Non-pigmented ciliary epithelial cell (primary cell): ENCODE measurements at regions not wholly inside any gene's neighbourhood (a gene's known extent, or its start where the extent isn't known, plus 50 kb on each side); places are given as distances from the start of the nearest gene placed in this dataset.
"Not testable (repeated sequence)": the region's sequence is repeated elsewhere in the genome, so short reads cannot be mapped to it uniquely, and the experiment has no call there.

ENCODE experiments used
- DNase-seq: peaks from one replicate; pipeline ENCODE4 v3.0.0-alpha.2; 2010; ENCODE audit warnings: low read depth

DNA sequence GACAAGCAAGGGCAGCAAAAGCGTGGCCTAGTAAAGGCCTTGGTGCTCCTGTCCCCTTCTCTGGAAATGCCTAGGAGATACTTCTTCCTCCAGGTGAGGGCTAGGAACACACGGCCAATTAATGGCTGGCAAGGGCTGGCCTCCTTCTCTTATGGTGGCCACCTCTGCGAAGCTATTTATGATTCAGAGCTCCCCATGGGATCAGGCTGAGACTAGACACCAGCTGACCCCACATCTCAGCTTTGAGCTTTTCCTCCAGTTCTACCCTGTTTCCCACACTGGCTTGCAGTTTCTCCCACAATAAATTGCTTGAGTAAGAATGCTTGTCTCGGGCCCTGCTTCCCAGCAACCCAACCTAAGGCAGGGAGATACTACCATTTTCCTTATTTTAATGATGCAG, 53.7 kb downstream of the CAMK2N1 start:
- DNase-seq = no peak

DNA sequence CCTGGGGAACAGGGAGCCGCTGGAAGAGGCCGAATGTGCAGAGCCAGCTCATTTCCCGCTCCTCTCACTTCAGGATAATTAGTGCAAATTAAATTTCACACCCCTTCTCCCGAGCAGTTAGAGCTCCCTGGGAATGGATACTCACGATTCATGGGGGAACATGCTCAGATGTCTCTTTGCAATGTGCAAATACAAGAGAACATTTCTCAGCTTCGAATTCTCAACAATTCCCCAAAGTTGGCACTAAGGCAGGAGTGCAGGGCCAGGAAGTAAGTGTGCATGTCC, 54.9 kb downstream of the CAMK2N1 start:
- DNase-seq = no peak

DNA sequence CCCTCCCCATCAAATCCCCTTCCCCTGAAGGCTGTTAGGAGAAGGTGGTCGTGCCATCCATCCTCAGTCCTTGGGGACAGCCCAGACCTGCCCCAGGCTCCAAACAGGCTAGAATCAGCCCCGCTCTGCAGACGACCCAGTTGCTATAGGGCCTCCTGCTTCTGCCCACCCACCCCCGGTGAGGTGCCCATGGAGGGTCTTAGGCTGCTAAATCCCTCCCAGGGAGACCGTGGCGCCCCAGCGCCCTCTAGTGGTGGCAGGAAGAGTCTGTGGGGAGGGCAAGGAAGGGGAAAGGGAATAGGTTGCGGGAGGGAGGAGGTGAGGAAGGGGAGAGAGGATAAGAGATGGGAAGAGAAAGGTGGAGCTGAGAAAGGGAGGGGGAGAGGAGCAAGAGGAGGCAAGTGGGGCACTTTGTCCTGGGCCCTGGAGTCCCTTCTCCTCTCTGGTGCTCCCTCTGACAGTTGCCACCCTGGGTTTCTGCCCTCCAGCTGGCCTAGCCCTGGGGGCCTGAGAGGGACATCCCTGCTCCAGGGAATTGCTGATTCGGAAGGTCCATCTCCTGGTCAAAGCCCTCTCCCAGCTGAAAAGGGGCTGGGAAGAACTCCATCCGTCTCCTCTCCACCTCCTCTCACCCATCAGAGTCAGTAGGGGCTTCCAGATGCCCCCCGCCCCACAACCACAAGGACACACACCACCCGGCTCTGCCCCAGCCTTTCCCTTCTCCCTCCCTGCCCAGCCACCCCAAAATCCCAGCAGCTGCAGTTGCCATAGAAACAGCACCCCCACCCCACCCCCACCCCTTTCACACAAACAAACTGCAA, 55.4 kb downstream of the CAMK2N1 start:
- no peak for DNase-seq

DNA sequence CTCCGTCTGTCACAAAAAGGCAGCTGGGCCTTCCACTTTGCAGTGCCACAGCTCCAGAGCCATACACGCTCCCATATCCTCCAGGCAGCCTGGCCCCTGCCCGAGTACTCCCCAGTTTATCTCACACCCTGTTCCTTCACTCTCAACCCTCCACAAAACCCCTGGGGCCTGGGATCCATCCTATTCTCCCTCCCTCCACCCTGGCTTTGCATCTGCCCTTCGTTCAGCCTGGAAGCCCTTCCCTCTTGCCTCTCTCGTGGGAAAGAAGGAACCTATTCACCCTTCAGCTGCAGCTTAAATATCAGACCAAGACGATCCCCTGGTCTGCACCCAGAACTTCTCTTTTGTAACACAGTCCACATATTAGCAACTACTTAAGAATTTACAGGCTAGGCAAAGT, 56.7 kb downstream of the CAMK2N1 start:
- no peak for DNase-seq

DNA sequence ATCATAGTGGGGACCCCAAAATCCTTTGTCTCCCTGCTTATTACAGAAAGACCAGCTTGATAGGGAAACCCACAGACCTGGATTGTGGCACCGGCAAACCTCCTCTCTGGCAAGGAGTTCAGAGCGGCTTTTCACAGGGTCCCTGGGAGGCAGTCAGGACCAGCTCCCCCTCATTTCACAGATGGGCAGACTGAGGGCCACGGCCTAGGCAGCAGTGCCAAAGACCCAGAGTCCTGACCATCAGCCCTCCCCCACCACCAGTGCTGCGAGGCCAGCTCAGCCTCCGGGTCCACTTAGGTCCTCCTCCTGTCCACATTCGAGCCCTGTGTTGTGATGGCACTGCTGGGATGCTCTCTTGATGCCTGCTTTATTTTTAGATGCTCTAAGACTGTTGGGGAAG, 57.2 kb downstream of the CAMK2N1 start:
- no peak for DNase-seq

DNA sequence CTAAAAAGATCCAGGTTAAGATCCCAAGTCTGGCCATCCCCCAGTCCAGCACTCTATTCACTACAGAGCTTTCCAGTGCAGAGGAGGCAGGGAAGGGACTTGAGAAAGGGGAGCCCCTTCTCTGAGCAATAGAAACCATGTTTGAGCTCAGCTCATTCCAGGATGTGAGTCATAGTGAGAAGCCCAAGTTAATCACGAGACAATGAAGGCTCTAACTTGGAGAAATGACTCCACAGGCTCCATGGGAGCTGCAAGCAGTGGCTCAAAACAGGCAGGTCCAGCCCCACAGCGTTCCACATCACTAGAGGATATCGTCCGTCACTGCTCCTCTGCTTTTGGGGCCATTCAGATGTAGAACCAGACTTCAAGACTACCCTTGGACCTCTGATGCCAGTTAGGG, 59.1 kb downstream of the CAMK2N1 start:
- peak; percentile 67 for DNase-seq

DNA sequence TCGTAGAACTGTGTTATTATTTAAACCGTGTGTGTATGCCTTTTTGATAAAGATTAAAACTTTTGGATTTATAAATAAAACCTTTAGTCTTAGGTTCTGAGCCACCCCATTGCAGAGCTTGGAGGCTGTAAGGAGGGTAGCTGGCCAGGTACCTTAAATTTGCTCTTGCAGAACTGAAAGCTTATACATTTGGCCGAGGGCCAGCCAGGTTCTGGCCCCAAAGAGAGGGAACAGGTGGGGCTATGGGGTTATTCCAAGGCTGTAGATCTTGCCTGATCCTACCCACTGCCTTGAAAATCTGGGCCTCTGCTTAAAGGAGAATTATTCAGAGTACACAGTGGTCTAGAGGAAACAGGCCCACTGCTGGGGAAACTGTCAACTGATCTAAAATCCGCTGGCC, 59.6 kb downstream of the CAMK2N1 start:
- no peak for DNase-seq

DNA sequence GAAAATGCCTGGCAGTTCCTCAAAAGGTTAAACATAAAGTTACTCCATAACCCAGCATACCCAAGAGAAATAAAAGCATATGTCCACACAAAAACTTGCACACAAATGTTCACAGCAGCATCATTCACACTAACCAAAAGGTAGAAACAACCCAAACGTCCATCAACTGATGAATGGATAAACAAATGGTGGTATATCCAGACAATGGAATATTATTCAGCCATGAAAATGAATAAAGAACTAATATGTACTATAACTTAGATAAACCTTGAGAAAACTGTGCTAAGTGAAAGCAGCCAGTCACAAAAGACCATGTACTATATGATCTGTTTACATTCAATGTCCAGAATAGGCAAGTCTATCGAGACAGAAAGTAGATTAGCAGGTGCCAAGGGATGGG, 60.4 kb downstream of the CAMK2N1 start:
- DNase-seq = no peak

DNA sequence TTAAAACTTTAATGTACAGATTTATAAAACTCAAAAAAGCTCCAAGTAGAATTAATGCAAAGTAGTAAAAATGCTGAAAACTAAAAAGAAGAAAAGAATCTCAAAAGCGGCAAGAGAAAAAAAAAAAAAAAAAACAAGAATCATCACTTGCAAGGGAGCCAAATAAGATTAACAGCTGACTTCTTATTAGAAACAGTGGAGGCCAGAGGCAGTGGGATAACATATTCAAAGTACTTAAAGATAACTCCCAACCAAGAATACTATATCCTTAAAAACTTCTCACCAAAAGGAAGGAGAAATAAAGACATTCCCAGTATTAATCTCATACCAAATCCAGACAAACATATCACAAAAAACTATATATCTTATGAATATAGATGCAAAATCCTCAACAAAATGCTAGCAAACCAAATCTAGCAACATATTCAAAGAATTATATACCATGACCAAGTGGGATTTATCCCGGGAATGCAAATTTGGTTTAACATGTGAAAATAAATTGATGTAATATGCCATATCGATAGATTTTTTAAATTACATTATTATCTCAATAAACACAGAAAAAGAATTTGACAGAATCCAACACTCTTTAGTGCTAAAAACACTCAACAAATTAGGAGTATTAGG, 62.7 kb downstream of the CAMK2N1 start:
- no peak for DNase-seq

DNA sequence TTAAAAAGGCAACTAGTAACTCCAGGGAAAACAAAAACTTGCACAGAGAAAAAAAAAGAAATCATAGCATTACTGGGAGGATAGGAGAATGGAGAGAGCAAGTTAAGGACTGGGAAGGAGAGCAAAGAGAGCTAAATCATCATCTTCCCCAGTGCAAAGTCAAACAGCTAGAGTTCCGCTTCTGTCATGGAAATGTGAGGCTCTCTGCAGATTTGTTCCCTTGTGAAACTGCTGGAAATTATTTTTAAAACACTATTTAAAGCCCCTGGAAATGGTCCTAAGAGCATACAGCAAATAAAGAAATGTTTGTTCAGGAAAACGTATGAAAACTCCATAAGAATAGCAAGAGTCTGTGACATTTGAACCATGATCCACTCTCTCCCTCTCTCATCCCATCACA, 64.6 kb downstream of the CAMK2N1 start:
- no peak for DNase-seq

DNA sequence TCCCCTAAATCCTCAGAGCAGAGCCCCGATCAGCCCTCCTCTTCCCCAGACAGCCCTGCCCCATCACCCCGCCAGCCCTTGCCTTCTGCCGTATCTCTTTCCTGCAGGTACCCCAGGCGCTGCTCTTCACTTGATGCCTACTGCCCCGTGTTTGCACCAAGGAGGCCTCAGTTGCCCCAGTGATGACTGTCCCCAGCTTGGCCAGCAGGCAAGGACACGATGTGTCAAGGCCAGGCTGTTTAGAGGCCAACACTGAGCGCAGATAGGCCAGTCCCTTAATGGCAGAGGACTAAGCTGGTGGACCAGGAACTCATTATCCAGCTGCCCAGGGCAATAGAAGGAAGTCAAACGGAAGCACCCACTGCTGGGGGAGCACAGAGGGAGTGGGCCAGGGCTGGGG, 68.4 kb downstream of the CAMK2N1 start:
- no peak for DNase-seq

DNA sequence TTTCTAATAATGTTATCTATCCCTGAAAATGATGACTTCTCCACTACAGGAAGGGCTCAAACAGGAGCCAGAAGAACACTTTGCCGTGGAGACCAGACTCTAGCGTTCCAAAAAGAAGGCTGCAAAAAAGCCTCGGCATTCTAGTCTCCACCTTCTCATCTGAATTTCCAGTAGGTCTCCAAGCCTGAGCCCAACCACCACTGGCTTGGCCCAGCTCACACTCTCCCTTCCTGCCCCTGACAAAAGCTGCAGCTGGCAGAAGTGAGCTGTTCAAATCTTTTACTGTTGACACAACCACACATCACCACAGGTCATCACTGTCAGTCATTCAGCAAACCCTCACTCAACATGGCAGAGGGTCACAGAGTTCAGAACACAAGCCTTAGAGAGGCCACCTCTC, 69.3 kb downstream of the CAMK2N1 start:
- no peak for DNase-seq

DNA sequence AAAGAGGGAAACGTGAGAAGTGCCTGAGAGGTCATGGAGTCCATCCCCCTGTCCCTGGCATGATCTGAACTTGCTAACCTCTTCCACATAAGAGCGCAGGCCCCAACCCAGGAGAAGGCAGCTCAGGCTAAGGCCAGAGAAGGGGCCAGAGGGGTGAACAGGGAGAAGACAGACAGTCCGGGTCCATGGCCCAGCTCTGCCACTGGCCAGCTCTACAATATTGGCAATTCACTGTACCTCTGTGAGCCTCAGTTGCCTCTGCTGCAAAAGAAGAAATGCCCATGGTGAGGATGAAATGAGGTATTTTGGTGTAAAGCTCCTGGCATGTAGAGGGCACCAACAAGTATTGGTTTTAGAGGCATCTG, 72.3 kb downstream of the CAMK2N1 start:
- DNase-seq = no peak

DNA sequence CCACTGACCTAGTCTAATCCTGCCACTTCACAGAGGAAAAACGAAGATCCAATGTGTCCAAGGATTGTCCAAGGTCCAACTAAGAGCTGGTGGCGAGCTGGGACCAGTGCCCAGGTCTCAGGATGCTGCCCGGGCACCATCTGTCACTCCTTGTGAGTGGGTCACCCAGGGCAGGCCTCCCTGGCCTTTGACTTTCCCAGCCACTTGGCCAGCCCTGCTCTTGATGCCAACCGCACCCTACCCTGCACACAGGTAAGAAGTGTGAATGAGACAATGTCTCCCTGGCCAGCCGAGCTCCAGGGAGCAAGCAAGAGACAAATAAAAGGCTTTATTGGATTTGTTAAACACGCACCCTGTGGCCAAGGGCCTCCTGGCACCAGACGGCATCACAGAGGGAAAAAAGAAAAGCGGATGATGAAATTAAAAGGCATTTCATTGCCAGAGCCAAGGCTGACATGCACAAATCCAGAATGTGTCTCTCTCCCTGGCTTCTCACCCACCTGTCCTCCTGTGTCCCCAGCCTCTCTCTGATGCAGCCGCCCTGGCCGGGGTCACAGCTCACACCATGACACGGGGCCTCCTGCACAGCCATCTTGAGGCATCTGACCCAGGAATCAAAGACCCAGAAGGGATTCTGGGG, 72.8 kb downstream of the CAMK2N1 start:
- no peak for DNase-seq

DNA sequence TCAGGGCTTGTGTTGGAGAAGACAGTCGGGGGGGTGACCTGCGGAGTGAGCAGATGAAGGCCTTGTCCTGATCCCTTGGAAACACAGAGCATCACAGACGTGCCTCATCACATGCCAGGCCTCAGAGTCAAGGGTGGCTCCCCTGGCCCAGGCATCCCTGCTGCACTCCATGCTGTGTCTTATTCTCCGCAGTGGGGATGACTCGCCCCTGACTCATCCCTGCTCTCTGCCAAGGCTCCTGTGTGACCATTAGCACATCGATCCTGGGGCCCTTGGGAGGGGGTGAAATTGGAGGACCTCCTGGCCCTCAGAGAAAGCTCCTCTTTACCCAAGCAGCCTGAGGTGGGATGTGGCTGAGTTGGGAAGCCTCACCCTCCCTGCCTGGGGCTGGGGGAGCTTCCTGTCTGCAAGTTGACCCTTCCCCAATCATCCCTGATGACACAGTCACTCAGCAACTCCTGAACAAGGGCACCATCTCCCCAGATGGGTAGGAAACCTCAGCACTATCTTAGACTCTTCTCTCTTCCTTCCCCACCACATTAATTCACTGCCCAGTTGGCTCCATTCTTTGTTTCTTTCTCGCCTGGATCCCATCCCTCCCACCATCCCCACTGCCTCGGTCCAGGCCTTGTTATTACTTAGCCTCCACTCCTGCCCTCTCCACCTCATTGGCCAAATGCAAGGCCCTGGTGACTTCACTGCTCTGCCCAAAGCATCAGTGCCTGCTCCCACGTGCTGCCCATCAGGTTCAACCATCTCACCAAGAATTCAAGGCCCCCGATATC, 74.6 kb downstream of the CAMK2N1 start:
- peak; percentile 38 for DNase-seq

DNA sequence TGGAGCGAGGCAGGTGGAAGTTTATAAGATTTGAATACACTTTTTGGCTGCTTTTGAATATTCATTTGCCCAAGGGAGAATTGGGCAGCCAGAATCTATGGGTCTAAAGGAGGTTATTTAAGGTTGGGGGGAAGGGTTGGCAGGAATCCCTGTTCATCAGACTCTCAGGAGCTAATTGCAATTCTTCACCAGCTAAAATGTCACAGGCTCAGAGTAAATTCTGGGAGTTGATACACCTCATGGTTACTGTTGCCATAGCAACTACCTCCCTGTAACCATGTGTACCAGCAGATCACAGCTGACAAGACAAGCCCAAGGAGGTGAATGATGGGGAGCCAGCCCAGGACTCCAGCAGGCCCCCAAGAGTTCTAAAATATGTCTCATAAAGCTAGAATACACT, 75.5 kb downstream of the CAMK2N1 start:
- no peak for DNase-seq

DNA sequence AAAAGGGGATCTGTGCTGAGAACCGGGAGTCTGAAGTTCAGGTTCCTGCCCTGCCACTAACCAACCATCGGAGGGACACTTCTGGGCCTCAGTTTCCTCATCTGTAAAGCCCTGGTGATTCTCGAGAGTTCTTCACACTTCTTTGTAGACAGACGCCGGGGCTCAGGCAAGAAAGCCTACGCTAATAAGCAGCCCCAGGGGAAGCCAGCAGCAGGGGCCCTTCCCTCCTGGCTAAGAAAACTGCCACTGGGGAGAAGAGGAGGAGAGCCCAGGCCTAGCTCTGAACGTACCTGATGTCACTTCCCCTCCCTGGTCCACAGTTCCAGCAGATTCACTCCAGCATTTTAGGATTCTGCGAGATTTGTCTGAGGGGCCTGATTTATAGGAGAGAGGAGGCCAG, 76.0 kb downstream of the CAMK2N1 start:
- no peak for DNase-seq

DNA sequence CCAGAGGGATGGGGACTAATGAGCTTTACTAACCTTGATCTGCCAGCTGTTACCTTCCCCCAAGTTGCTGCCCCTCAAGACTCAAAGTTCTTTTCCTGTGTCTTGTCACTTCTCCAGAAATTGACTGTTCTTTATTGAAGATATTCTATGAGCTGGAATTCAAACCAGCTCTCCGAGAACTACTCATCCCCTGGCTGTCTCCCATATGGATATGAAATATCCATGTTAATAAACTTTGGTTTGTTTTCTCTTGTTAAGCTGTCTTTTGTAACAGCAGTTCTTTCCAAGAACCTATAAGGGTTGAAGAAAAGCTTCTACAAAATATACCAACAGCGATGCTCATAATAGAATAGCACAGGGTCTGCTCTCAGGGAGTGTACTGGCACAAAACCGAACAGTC, 77.0 kb downstream of the CAMK2N1 start:
- DNase-seq = no peak

DNA sequence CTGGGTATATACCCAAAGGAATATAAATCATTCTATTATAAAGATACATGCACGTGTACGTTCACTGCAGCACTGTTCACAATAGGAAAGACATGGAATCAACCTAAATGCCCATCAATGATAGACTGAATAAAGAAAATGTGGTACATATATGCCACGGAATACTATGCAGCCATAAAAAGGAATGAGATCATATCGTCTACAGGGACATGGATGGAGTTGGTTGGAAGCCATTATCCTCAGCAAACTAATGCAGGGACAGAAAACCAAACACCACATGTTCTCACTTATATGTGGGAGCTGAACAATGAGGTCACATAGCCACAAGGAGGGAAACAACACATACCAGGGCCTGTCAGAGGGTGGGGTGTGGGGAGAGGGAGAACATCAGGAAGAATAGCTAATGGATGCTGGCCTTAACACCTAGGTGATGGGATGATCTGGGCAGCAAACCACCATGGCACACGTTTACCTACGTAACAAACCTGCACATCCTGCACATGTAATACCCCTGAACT, 77.8 kb downstream of the CAMK2N1 start:
- DNase-seq = not testable (repeated sequence)

DNA sequence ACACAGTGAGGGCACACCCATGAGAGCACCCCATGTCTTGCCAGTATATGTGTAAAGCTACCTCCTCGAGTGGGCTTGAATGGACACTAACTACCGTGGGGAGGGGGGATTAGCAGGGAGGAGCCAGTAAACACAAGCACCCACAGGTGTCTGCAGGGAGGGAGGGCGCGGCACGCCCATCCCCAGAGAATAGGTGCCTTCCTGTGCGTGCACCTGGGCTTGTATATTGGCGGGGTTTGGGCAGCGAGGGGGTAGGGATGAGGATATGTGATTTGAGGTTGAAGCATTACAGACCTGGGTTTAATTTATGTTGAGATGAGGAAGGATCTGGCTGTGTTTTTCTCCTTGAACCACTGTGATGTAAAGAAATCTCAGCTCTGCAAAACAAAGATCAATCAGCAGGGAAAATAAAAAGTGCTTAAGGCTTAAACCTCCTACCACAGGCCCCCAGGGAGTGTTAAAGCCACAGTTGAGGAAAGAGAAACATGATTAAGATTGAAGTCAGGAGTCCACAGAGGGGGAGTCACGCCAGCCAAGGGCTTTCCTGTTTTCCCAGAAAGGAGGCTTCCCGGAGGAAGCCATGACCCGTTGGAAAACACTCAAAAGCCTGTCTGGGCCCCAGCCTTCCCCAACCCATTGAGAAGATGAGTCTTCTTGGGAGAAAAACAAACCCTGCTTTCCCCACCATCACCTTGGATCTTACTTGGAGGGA, 80.0 kb downstream of the CAMK2N1 start:
- no peak for DNase-seq

DNA sequence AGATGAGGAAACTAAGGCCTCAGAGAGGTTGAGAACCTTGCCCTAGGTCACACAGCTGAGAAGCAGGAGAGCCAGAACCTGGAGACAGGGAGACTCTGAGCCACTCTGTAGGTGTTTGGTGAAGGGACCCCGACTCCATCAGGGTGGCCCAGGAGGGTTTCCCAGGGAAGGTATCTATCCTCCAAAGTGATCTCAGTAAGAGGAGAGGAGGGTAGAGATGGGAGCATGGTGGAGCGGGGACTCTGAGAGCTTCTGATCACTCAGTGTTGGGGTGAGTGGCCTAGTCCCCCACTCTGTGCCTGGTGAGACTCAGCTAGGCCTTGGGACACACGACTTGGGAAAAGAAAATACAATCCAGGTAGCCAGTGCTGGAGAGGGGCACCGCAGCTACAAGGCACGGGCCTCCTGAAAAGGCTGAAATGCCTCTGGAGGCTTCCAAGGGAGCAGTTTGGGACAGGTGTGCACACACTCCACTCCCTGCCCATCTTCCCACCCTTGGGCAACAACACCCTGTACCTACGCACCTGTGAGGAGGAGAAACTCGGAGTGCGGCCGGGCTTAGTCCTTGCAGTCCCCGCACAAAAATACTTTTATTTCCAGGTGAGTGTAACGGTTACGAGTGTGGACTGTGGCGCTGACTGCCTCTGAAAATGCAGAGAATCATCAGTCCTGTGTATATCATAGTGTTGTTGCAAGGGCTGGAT, 80.8 kb downstream of the CAMK2N1 start:
- DNase-seq = no peak
